ENCODE measurements at regions not wholly inside any gene's neighbourhood (a gene's known extent, or its start where the extent isn't known, plus 50 kb on each side); places are given as distances from the start of the nearest gene placed in this dataset.

DNA sequence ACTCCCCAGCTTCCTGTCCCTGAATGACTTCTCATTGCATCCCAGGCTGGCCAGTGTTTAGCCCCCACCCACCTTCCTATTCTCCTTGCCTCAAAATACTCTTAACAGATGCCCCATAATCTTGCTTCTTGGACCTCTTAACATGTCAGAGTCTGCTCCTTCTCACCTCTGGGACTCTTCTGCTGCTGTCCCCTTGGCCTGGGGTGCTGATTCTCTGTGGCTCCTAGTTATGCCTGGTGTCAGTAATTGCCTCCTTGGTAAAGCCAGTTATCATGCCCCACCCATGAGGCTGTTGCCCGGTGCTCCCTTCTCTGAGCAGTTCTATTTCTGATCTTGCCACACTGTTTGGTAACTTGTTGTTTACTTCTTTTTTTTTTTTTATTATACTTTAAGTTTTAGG, 256.8 kb downstream of the STIM2 start:
- H3K27ac ChIP-seq (ENCODE audit: low read depth in 2 of 2, low read length in 1 of 2): no peak overlapping the region
- no peak overlapping the region for H3K9ac ChIP-seq
- H4K20me1 ChIP-seq (ENCODE audit: insufficient read depth): no peaks in the 10 kb centered on the region
- TF ChIP-seq TEAD4 (IDR thresholded peaks at IDR 0.05; ENCODE audit: borderline replicate concordance, insufficient read depth): no peak
- TF ChIP-seq EP300 (IDR thresholded peaks at IDR 0.05; ENCODE audit: borderline replicate concordance in 1 of 2, low read depth in 1 of 2, low read length in 1 of 2): no peak
- TF ChIP-seq NFIC (IDR thresholded peaks at IDR 0.05; ENCODE audit: borderline replicate concordance): no peak
- TF ChIP-seq REST (IDR thresholded peaks at IDR 0.05; ENCODE audit: low read depth, low read length): peak; percentile 73
- no peaks in the 10 kb centered on the region for H3K27me3 ChIP-seq (ENCODE audit: insufficient read depth)
- no peaks in the 10 kb centered on the region for H3F3A ChIP-seq (replicated peaks; ENCODE audit: insufficient read depth)
- no peaks in the 10 kb centered on the region for H3K9me2 ChIP-seq
- no peak overlapping the region for H3K4me2 ChIP-seq
- no peak for DNase-seq
- no peaks in the 10 kb centered on the region for H3K9me3 ChIP-seq
- H3K4me1 ChIP-seq (ENCODE audit: control insufficient read depth in 1 of 2, insufficient read depth in 2 of 2, low read depth in 1 of 2, low read length in 1 of 2): no peaks in the 10 kb centered on the region
- POLR2A ChIA-PET: no interaction called here
- H3K79me2 ChIP-seq (ENCODE audit: insufficient read depth): no peaks in the 10 kb centered on the region
- WGBS (ENCODE audit: low lambda C conversion rate): 4% methylated on average over 1 of the region's 1 CpG
- no peaks in the 10 kb centered on the region for H3K36me3 ChIP-seq (replicated peaks in 1 of 2; ENCODE audit: control insufficient read depth in 1 of 2, insufficient read depth in 2 of 2, low read length in 1 of 2)
- no peak overlapping the region for H3K4me3 ChIP-seq (ENCODE audit: low read depth in 2 of 2, low read length in 1 of 2)
- CTCF ChIA-PET: no interaction called here
- H2AFZ ChIP-seq (ENCODE audit: low read depth): no peak overlapping the region

- Histone ChIP-seq H3K79me2 (ENCODE audit: insufficient read depth) (no peaks in the 10 kb centered on the region), H3K9ac (no peak overlapping the region), H3F3A (replicated peaks; ENCODE audit: insufficient read depth) (no peaks in the 10 kb centered on the region), H4K20me1 (ENCODE audit: insufficient read depth) (no peaks in the 10 kb centered on the region), H3K27ac (ENCODE audit: low read depth in 2 of 2, low read length in 1 of 2) (no peak overlapping the region), H3K9me3 (no peaks in the 10 kb centered on the region), H3K4me2 (no peak overlapping the region), H3K4me3 (ENCODE audit: low read depth in 2 of 2, low read length in 1 of 2) (no peak overlapping the region), H3K9me2 (no peaks in the 10 kb centered on the region), H3K36me3 (replicated peaks in 1 of 2; ENCODE audit: control insufficient read depth in 1 of 2, insufficient read depth in 2 of 2, low read length in 1 of 2) (no peaks in the 10 kb centered on the region), H3K27me3 (ENCODE audit: insufficient read depth) (no peaks in the 10 kb centered on the region), H3K4me1 (ENCODE audit: control insufficient read depth in 1 of 2, insufficient read depth in 2 of 2, low read depth in 1 of 2, low read length in 1 of 2) (no peaks in the 10 kb centered on the region), H2AFZ (ENCODE audit: low read depth) (no peak overlapping the region)
- TF ChIP-seq SIN3A (IDR thresholded peaks at IDR 0.05; ENCODE audit: borderline replicate concordance, low read depth, low read length): no peak
- DNase-seq: no peak
- 21% methylated on average over 5 of the region's 5 CpGs for WGBS (ENCODE audit: low lambda C conversion rate)
- CTCF ChIA-PET: interaction anchor here (0.6 kb wide), 1 partner anchor 71 kb away, joined by 3 read pairs; no protein-coding TSS in a partner anchor
- POLR2A ChIA-PET: no interaction called here
Observed at GRCh38 chr4:27119239-27119638, 258.6 kb downstream of the STIM2 start.

DNA sequence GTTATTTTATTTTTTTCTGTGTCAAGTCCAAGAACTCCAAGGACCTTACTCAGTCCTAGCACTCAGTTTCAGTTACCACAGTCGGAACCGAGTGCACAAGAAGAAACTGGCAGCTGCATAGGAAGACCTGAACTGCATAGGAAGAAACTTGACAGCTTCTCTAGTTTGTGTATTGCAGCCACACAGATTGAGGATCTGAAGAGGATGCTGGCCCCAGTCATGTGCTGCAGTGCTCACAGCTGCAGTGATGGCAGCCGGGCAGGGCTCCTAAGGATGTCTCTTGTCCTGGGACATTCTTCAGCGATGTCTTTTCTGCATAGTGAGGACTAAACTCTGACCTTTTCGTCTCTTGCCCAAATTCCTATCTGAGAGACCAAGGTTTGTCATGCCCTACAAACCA, 261.2 kb downstream of the STIM2 start:
- Histone ChIP-seq H3F3A (replicated peaks; ENCODE audit: insufficient read depth) (no peaks in the 10 kb centered on the region), H3K79me2 (ENCODE audit: insufficient read depth) (no peaks in the 10 kb centered on the region), H3K9ac (no peak overlapping the region), H4K20me1 (ENCODE audit: insufficient read depth) (no peaks in the 10 kb centered on the region), H3K9me3 (no peaks in the 10 kb centered on the region), H3K36me3 (replicated peaks in 1 of 2; ENCODE audit: control insufficient read depth in 1 of 2, insufficient read depth in 2 of 2, low read length in 1 of 2) (no peaks in the 10 kb centered on the region), H3K4me3 (ENCODE audit: low read depth in 2 of 2, low read length in 1 of 2) (no peak overlapping the region), H3K27ac (ENCODE audit: low read depth in 2 of 2, low read length in 1 of 2) (no peak overlapping the region), H3K4me2 (no peak overlapping the region), H3K9me2 (no peaks in the 10 kb centered on the region), H3K4me1 (ENCODE audit: control insufficient read depth in 1 of 2, insufficient read depth in 2 of 2, low read depth in 1 of 2, low read length in 1 of 2) (no peaks in the 10 kb centered on the region), H2AFZ (ENCODE audit: low read depth) (no peak overlapping the region), H3K27me3 (ENCODE audit: insufficient read depth) (no peaks in the 10 kb centered on the region; the same call in 1 of the 2 replicates)
- ChIA-PET POLR2A (no interaction called here), CTCF (no interaction called here)
- TF ChIP-seq MEF2A (IDR thresholded peaks at IDR 0.05; ENCODE audit: borderline replicate concordance, low read depth) (no peak), GABPA (IDR thresholded peaks at IDR 0.05; ENCODE audit: low read depth) (no peak), NRF1 (IDR thresholded peaks at IDR 0.05; ENCODE audit: low read depth, low read length) (no peak), EZH2phosphoT487 (IDR thresholded peaks at IDR 0.05; ENCODE audit: borderline replicate concordance, low read depth) (no peak), YY1 (IDR thresholded peaks at IDR 0.05; ENCODE audit: low read depth) (no peak), FOSL2 (IDR thresholded peaks at IDR 0.05; ENCODE audit: borderline replicate concordance, low read depth) (no peak), NFIC (IDR thresholded peaks at IDR 0.05; ENCODE audit: borderline replicate concordance) (no peak), EP300 (IDR thresholded peaks at IDR 0.05; ENCODE audit: borderline replicate concordance in 1 of 2, low read depth in 1 of 2, low read length in 1 of 2) (no peak), TEAD4 (IDR thresholded peaks at IDR 0.05; ENCODE audit: borderline replicate concordance, insufficient read depth) (no peak), RXRA (IDR thresholded peaks at IDR 0.05; ENCODE audit: borderline replicate concordance, low read depth) (no peak), RCOR1 (IDR thresholded peaks at IDR 0.05; ENCODE audit: low read length) (no peak), FOXM1 (IDR thresholded peaks at IDR 0.05; ENCODE audit: low read depth) (no peak)
- TF ChIP-seq, protein P1, sequence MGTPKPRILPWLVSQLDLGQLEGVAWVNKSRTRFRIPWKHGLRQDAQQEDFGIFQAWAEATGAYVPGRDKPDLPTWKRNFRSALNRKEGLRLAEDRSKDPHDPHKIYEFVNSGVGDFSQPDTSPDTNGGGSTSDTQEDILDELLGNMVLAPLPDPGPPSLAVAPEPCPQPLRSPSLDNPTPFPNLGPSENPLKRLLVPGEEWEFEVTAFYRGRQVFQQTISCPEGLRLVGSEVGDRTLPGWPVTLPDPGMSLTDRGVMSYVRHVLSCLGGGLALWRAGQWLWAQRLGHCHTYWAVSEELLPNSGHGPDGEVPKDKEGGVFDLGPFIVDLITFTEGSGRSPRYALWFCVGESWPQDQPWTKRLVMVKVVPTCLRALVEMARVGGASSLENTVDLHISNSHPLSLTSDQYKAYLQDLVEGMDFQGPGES (IDR thresholded peaks at IDR 0.05; ENCODE audit: low read depth, low read length): no peak
- 0% methylated on average over 5 of the region's 5 CpGs for WGBS (ENCODE audit: low lambda C conversion rate)
- DNase-seq: no peak

Measured in SK-N-SH (cell line).